Stomach (tissue), 4 donors: ENCODE measurements at regions not wholly inside any gene's neighbourhood (a gene's known extent, or its start where the extent isn't known, plus 50 kb on each side); places are given as distances from the start of the nearest gene placed in this dataset.

Experiments used
- CTCF ChIP-seq, 7 experiments: fragments of 450-650 bp in 4 of 7; fragments of 200-600 bp in 3 of 7; sonication (generic) in 3 of 7; IDR thresholded peaks; one replicate each; pipeline ENCODE4 v1.5.1; 2016 to 2019; ENCODE audit warnings: antibody characterized with exemption in 7 of 7, control low read depth in 2 of 7, mild to moderate bottlenecking in 1 of 7
- POLR2AphosphoS5 ChIP-seq, 3 donors: sonication (generic); formaldehyde crosslinking; IDR thresholded peaks; one replicate each; pipeline ENCODE4 v1.6.1; 2016; ENCODE audit warnings: antibody characterized with exemption in 3 of 3

GRCh38 chr12:19575337-19576243 lies 136.3 kb downstream of the AEBP2 start:
- TF ChIP-seq CTCF (IDR thresholded peaks at IDR 0.05): no peak
- TF ChIP-seq POLR2AphosphoS5 (IDR thresholded peaks at IDR 0.05): peak in 1 of 3 donors; percentile 14
